SHP77 treated with DMSO at 0.1 percent for 48 hours (cell line): ENCODE measurements at regions not wholly inside any gene's neighbourhood (a gene's known extent, or its start where the extent isn't known, plus 50 kb on each side); places are given as distances from the start of the nearest gene placed in this dataset.

Experiments used
- DNase-seq: peaks from one replicate; lab custom pipeline; 2025; lab: John Stamatoyannopoulos, UW

- no peak for DNase-seq
Measured at GRCh38 chr1:83770319-83770661, 228.6 kb downstream of the TTLL7 start.

GRCh38 chr1:83769594-83770318, 229.2 kb downstream of the TTLL7 start:
- DNase-seq, result no peak

- no peak for DNase-seq
Measured at GRCh38 chr1:83769072-83769471, 229.9 kb downstream of the TTLL7 start.

- no peak for DNase-seq
Measured at GRCh38 chr1:83766241-83766691, 232.7 kb downstream of the TTLL7 start.

GRCh38 chr1:83765125-83765524, 233.8 kb downstream of the TTLL7 start:
- no peak for DNase-seq

GRCh38 chr1:83764209-83764608, 234.7 kb downstream of the TTLL7 start:
- no peak for DNase-seq

- no peak for DNase-seq
Measured at GRCh38 chr1:83763361-83764095, 235.4 kb downstream of the TTLL7 start.

- DNase-seq, result no peak
Measured at GRCh38 chr1:83762416-83762815, 236.5 kb downstream of the TTLL7 start.

GRCh38 chr1:83762039-83762365, 236.9 kb downstream of the TTLL7 start:
- no peak for DNase-seq

- no peak for DNase-seq
Measured at GRCh38 chr1:83761167-83762038, 237.5 kb downstream of the TTLL7 start.

- DNase-seq, result no peak
Measured at GRCh38 chr1:83760226-83761021, 238.5 kb downstream of the TTLL7 start.

- no peak for DNase-seq
Measured at GRCh38 chr1:83756984-83757717, 241.8 kb downstream of the TTLL7 start.

- DNase-seq, result no peak
Measured at GRCh38 chr1:83751602-83752001, 247.3 kb downstream of the TTLL7 start.

- DNase-seq, result no peak
Measured at GRCh38 chr1:83750201-83750600, 248.7 kb downstream of the TTLL7 start.

GRCh38 chr1:83747853-83748482, 251.0 kb downstream of the TTLL7 start:
- DNase-seq, result no peak

- no peak for DNase-seq
Measured at GRCh38 chr1:83746234-83746633, 252.7 kb downstream of the TTLL7 start.

GRCh38 chr1:83742446-83742845, 256.5 kb downstream of the TTLL7 start:
- no peak for DNase-seq

GRCh38 chr1:83741770-83742169, 257.2 kb downstream of the TTLL7 start:
- no peak for DNase-seq

- DNase-seq, result no peak
Measured at GRCh38 chr1:83741348-83741747, 257.6 kb downstream of the TTLL7 start.

- DNase-seq, result no peak
Measured at GRCh38 chr1:83735526-83735925, 263.4 kb downstream of the TTLL7 start.

- no peak for DNase-seq
Measured at GRCh38 chr1:83734420-83734819, 264.5 kb downstream of the TTLL7 start.
